HG03103 (cell line): ENCODE measurements at regions not wholly inside any gene's neighbourhood (a gene's known extent, or its start where the extent isn't known, plus 50 kb on each side); places are given as distances from the start of the nearest gene placed in this dataset.
"Not testable (repeated sequence)": the region's sequence is repeated elsewhere in the genome, so short reads cannot be mapped to it uniquely, and the experiment has no call there.

ENCODE experiments used
- ATAC-seq: cut with Tn5 transposase; IDR thresholded peaks from one replicate; pipeline ENCODE4 v1.9.1; 2021; ENCODE audit warnings: low read depth; ENCODE audit not compliant: unreplicated experiment

DNA sequence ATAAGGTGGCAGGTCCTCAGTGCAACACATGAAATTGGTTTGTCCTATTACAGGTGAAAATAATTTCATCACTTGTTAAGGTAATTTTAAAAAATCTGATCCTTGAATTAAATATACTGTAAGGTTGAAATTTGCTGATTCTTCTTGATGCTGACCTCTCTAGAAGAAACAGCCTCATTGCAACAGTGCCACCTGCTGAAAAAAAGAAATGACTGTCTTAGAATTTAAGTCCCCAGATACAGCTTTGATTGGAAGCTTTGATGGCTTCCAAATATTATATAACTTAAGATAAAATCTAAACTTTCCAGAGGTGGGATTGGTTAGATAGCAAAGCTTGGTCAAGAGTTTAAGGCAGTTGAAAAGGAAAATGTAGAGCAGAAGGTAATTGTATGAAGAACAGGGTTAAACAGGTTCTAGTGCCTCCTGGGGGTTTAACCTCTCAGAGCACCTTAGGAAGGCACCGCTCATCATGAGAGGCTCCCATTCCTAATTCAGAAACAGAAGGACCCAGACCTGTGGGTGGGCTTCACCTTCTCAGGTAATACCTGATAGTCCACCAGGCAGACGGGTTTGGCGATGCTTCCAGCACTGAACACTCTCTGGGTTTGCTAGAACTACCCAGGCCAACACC lies 401.0 kb downstream of the PAX1 start:
- no peak for ATAC-seq

DNA sequence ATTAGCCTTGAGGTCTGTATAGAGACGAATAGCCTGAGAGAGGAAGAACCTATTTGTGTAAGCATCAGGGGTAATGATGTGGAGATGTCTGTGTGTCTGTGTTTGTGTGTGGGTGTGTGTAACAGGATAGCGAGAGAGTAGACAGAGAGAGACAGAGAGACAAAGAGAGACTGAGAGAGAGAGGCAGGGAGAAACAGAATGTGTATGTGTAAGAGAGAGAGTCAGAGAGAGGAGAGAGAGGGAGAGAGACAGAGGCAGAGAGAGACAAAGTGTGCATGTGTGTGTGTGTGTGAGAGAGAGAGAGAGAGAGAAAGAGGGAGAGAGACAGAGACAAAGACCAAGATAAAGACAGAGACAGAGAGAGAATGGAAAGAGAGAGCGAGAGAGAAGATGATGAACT lies 396.1 kb downstream of the PAX1 start:
- ATAC-seq = no peak

DNA sequence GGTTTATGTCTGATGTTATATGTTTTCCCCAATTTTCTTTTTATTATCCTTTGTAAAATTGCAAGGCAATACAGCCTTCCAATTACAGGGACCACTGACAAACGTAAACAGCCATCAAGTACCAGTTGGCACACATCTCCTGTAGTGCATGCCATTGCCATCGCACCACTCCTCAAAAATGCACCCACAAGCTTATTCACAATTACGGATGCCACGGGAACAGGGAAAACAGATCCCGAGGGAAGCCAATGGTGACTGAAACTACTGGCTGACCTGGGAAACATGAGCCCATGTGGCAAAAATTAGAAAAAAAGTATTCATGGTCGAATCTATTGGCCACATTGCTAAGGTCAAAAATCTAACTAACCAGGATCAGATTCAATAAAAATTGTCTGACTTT lies 395.2 kb downstream of the PAX1 start:
- ATAC-seq = no peak

DNA sequence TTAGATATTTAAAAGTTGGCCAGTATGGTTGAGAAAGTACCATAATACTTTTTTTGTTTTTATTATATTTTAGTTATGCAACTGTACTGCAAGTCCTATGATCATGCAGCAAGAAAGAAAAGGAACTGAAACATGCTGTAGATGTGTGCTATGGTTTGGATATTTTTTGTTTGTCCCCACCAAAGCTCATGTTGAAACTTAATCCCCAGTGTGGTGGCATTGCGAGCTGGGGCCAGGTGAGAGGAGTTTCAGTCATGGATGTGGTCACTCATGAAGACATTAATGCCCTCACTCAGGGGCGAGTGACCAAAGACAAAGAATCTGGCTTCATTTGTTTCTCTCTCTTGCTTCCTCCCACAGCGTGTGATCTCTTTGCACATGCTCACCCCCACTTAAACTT lies 393.9 kb downstream of the PAX1 start:
- no peak for ATAC-seq

DNA sequence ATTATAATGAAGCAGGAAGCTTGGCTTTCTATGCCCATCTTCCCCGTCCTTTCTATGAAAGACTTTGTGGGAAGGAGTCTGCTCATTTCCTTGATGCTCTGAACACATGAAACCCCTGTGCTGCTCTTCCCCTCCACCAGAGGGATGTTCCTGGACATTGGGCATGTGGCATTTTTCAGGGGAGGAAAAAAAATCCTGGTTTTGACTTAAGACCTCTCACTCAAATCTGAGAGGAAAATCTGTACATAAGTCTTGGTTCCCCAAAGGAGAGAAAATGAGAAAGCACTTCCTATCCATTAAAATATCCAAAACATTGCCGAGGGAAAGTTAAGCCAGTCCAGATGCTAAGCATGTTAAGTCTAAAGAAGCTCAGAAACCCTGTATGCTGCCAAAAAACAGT lies 393.0 kb downstream of the PAX1 start:
- no peak for ATAC-seq

DNA sequence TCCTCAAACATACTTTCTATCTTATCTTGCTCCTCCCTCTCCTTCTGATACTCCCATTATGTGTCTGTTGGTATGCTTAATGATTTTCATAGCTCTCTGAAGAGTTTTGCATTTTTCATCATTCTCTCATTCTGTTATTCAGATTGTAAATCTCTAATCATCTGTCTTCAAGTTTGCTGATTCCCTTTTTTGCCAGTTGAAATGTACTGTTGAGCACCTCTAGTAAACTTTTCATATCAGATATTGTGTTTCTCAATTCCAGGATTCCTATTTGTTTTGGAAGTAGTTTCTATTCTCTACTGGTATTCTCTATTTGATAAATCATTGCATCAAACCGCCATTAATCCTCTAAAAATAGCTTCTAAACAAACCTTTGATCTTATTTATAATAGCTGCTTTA lies 387.7 kb downstream of the PAX1 start:
- no peak for ATAC-seq

DNA sequence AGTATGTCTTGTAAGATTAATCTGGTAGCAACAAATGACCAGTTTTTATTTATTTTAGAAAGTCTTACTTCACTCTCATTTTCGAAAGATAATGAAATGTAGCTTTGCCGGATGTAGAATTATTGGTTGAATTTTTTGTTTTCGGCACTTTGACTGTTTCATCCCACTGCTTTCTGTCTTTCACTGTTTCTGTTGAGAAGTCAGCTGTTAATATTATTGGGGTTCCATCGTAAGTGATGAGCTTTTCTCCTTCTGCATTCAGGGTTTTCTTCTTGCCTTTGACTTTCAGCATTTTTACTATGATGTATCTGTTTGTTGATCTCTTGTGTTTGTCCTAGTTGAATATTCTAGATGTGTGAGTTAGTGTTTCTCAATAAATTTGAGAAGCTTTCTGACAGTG lies 383.4 kb downstream of the PAX1 start:
- ATAC-seq = no peak

DNA sequence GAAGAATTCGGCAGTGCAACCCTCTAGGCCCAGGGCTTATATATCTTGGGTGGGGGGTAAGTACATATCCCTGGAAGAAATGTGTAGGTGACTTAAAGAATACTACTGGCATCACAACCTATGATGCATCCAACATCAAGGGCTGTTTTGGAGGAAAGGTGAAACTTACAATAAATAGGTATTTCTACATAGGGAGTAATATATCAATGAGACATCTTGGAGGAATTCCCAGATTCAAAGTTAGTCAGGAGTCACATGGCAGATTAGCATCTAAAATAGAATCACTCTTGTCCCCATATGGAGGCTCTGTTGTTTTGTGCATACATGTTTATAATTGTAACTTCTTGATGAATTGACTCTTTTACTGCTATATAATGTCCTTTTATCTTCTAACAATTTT lies 375.5 kb downstream of the PAX1 start:
- no peak for ATAC-seq

DNA sequence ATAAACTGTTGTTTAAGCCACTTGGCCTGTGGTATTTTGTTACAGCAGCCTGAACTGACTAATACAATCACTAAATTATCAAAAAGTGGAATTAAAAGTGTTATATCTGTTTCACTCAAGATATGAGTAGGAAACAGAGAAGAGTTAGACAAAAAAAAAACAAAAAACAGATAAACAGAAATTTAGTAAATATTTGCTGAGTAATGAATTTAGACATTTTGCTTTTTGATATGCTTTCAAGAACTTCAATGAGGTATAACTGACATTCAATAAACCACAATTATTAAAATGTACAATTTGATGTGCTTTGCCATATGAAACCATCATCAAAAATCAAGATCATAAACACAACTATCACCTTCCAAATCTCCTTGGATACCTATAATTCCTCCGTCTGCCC lies 369.2 kb downstream of the PAX1 start:
- ATAC-seq = no peak

DNA sequence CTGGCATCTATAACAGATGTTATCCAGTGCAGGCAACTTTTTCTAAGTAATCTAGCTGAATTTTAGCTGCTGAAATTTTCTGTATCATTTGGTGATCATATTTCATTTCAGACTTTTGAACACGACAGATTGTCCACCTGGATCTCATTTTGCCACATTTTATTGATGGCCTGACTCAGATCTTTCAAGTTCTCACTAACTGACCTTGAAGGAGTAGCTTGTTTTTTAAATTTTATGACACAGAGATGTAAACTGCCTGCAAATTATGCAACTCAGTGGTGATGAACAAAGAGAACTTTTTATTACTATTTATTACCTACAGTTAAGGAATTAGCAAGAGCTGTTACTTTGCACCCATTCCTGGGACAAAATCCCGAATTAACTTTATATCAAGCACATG lies 366.4 kb downstream of the PAX1 start:
- no peak for ATAC-seq

DNA sequence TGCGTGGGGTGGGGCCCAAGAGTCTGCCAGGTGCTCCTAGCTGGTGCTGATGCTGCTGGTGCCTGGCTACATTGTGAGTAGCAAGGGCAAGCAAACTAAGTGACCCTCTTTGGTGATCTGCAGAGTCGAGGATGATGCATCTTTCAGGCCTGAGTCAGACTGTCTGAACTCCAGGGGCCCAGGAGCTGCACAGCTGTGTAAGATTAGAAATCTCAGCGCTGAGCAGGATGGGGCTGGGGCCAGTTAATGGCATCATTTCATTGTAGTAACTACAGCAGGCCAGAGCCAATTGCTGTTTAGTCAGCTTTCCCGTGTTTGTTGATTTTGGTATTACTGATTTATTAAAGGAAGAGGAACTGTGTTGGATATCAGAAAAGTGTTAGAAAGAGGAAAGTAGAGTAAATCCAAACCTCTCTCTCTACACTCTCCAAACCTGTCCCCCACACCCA lies 365.2 kb downstream of the PAX1 start:
- no peak for ATAC-seq

DNA sequence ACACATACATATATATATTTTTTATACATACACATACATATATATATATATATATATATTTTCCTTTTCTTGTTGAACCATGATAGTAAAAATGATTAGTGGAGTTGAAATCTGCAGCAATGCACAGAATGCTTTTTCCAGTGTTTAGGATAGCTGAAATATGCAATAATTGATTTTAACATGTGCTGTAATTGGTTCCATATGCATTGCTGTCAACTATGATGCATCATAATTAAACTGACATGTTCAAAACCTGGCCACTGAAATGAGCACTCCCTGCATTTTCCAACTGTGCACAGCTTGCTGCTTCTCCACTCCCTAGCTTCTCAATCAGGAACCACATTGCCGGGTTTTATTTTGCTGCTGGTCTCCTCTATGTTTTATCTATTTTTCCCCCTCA lies 358.3 kb downstream of the PAX1 start:
- ATAC-seq = no peak

DNA sequence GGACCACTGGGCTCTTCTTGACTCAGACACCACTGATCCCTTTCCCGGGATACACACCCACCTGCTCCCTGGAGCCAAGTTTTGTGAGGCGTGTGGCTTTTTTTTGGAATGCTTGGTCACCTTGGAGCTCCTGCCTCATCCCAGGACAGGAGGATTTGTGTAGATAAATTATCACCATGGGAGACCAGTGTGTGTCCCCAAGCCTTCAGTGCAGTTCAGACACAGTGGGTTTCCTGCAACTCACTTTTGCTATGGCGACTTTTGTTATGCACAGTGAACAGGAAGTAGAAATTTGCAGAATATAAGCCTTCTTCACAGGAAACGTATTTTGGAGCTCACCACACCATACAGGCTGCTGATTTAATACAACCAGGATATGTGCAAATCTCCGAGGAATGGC lies 357.4 kb downstream of the PAX1 start:
- ATAC-seq = no peak

DNA sequence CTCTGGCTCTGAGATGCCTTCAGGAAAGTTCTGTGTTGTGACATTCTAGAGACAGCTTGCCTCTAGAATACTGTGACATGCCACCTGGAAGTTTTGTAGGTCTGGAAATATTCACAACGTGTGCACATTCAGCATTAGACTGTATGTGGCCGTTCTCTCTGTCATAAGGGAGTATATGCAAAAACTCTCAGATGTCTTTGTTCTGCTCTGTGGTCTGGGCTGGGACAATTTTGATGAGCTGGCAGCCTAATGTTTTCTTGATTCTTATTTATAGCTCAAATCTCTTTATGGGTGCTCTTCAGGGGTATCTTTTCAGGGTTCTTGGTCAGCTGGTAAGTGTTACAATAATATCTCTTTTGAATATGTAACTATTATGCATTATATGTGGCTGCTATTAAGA lies 355.1 kb downstream of the PAX1 start:
- ATAC-seq = no peak

DNA sequence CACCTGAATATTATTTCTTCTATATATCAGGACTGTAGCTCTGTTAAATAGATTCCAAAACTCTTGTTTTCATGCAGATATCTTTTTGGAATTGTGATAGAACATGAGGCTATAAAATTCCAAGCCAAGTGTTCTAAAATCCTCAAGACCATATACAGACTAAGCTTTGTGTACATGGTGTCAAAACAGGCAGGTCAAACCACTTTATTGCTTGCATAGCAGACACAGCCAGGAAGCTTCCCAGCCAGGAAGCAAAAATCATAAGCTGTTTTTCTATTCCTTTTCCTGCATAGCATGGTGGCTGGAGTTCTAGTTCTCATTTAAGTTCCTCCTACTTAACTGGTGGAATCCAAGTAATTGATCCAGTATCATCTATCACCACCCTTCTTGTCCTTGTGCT lies 353.3 kb downstream of the PAX1 start:
- no peak for ATAC-seq

DNA sequence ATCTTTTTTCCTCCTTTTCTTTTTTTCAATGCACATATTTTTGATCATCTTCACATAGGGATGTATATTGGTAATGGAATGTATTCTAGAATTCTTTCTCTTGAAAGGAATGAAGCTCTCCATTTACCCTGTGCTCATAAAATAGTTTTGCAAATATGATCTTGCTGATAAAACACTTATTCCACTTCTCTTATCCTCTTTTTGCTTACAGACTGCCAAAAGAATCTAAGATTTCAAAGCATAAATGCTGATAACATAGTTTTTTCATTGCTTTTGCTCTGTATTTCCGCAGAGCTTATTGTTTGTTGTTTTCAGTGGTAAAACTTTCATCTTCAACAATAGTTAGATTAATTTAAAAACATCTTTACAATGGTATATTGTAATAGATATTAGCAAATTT lies 350.5 kb downstream of the PAX1 start:
- no peak for ATAC-seq

DNA sequence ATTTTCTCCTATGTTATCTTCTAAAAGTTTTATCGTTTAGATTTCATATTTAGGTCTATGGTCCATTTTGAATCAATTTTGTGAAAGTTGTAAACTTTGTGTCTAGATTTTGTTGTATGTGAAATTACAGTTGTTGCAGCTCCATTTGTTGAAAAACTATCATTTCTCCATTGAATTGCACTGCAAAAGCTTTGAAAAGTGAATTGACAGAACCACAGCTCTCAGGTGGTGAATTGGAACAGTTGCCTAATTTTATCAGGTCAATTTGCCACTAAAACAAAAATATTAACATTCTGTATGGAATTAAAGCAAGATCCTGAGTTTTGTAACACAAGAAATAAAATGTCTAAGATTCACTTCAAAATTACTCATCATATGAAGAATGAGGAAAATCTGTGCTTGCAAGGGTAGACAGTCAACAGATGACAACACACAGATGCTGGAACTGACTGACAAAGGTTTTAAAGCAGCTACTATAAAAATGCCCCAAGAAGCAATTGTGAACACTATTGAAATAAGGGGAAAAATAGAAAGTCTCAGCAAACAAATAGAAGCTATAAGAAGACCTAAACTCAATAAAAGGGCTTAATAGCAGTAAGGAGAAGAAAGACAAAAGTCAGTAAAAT lies 346.7 kb downstream of the PAX1 start:
- ATAC-seq = no peak

DNA sequence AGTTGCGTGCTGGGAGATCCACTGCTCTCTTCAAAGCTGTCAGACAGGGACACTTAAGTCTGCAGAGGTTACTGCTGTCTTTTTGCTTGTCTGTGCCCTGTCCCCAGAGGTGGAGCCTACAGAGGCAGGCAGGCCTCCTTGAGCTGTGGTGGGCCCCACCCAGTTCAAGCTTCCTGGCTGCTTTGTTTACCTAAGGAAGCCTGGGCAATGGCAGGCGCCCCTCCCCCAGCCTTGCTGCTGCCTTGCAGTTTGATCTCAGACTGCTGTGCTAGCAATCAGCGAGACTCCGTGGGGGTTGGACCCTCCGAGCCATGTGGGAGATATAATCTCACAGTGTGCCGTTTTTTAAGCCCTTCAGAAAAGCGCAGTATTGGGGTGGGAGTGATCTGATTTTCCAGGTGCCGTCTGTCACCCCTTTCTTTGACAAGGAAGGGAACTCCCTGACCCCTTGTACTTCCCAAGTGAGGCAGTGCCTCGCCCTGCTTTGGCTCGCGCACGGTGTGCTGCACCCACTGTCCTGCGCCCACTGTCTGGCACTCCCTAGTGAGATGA lies 340.6 kb downstream of the PAX1 start:
- not testable (repeated sequence) for ATAC-seq

DNA sequence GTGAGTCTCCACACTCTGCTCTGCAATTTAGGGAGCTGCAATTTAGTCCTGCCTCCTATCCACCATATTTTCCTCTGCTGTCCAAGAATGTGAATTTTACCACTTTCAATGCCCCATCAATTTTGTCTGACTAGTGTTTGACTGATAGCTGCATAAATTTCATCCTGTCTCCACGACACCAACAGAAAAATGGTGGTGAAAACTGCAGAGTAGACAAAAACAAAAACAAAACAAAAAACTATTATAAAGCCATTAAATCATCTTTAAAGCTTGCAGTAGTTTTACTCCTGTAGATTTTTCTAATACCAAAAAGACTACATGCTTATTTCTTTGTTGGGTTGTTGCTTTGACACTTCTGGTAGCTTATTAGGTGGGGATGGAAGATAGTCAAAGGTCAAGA lies 322.0 kb downstream of the PAX1 start:
- no peak for ATAC-seq

DNA sequence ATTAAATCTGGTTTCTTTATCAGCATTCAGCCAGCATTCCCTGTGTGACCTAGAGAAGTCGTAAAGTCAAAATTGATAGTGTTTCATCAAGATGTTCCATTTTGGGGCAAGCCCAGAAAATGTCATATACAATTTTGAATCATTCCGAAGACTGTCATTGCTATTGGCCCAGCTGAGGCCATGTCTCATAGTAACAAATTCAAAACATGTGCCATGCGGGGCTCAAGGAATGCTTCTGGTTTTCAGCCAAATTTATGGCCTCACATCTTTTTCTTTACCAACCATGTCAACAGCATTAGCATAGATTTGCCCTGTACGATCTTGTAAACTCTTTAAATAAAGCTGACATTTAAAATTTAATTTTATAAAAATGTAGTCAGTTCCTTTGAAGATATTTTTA lies 314.7 kb downstream of the PAX1 start:
- no peak for ATAC-seq

DNA sequence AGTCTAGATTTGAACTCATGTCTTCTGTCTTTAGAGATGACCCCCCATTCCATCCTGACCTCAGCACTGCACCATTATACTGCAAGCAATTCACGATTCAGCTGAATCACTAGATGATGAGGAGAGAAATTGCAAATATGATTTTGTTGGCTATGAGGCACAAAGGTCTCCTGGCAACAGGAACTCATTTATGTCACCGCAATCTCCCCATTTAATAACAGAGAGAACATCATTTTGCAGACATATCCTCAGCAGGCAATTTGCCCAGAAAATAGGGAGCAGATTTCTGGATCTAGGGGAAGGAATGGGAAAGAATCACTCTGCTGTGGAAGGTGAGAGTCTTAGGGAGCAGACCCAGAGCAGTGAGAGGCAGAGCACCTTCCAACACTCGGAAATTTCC lies 303.0 kb downstream of the PAX1 start:
- no peak for ATAC-seq

DNA sequence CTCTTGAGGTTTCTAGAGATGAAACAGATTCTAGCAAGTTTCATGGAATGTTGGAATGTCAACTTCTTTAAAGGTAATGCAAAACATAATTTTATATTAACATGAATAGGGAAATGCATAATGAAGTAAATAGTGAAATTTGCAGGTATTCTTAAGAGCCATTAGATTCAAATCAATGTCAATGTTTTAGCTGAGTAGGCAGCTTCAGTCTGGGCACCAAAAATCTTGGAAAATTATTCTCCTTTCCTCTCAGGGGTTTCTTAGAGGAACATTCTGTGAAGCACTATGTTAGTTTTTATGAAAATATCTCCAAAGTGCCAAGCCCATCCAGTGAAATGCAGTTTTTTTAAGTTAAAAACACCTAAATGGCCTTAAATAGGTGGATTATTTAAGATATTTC lies 300.8 kb downstream of the PAX1 start:
- ATAC-seq = no peak
